Osteocyte (in vitro differentiated cells): ENCODE measurements at regions not wholly inside any gene's neighbourhood (a gene's known extent, or its start where the extent isn't known, plus 50 kb on each side); places are given as distances from the start of the nearest gene placed in this dataset.
A peak's percentile ranks its signal among the peaks of the same experiment; 100 is the strongest.

Experiments used
- DNase-seq: peaks from one replicate; pipeline ENCODE4 v3.0.0; 2021; ENCODE audit warnings: mixed read lengths; ENCODE audit not compliant: unreplicated experiment; ENCODE audit errors: extremely low spot score
- H3K27ac Mint-ChIP-seq: one replicate; pipeline ENCODE4 v1.8.0; 2021; ENCODE audit warnings: mild to moderate bottlenecking, mixed read lengths; ENCODE audit not compliant: unreplicated experiment
- H3K27me3 Mint-ChIP-seq: one replicate; pipeline ENCODE4 v1.8.0; 2021; ENCODE audit warnings: mixed read lengths; ENCODE audit not compliant: unreplicated experiment
- H3K36me3 Mint-ChIP-seq: one replicate; pipeline ENCODE4 v1.8.0; 2021; ENCODE audit warnings: mixed read lengths; ENCODE audit not compliant: unreplicated experiment
- H3K4me1 Mint-ChIP-seq: one replicate; pipeline ENCODE4 v1.8.0; 2021; ENCODE audit warnings: mixed read lengths; ENCODE audit not compliant: unreplicated experiment
- H3K4me3 Mint-ChIP-seq: one replicate; pipeline ENCODE4 v1.8.0; 2021; ENCODE audit warnings: mild to moderate bottlenecking, moderate library complexity, mixed read lengths; ENCODE audit not compliant: unreplicated experiment
- H3K9me3 Mint-ChIP-seq: one replicate; pipeline ENCODE4 v1.8.0; 2021; ENCODE audit warnings: mixed read lengths; ENCODE audit not compliant: unreplicated experiment
- TF ChIP-seq, protein P1 (sequence below): fragments of 200-600 bp; sonication (generic); IDR thresholded peaks from 2 replicates; pipeline ENCODE4 v1.5.0; 2021; ENCODE audit warnings: antibody characterized with exemption, mild to moderate bottlenecking, moderate library complexity

GRCh38 chr12:69130064-69130463 lies 109.3 kb upstream of the CPSF6 start:
- DNase-seq: no peak
- TF ChIP-seq, protein P1, sequence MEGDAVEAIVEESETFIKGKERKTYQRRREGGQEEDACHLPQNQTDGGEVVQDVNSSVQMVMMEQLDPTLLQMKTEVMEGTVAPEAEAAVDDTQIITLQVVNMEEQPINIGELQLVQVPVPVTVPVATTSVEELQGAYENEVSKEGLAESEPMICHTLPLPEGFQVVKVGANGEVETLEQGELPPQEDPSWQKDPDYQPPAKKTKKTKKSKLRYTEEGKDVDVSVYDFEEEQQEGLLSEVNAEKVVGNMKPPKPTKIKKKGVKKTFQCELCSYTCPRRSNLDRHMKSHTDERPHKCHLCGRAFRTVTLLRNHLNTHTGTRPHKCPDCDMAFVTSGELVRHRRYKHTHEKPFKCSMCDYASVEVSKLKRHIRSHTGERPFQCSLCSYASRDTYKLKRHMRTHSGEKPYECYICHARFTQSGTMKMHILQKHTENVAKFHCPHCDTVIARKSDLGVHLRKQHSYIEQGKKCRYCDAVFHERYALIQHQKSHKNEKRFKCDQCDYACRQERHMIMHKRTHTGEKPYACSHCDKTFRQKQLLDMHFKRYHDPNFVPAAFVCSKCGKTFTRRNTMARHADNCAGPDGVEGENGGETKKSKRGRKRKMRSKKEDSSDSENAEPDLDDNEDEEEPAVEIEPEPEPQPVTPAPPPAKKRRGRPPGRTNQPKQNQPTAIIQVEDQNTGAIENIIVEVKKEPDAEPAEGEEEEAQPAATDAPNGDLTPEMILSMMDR: no peak
- Mint-ChIP-seq H3K27ac (no peak overlapping the region), H3K4me3 (no peak overlapping the region), H3K27me3 (peaks cover 37% of the 10 kb centered on the region), H3K9me3 (no peaks in the 10 kb centered on the region), H3K36me3 (no peaks in the 10 kb centered on the region), H3K4me1 (no peaks in the 10 kb centered on the region)

GRCh38 chr12:69131077-69131476 lies 108.3 kb upstream of the CPSF6 start:
- H3K27ac Mint-ChIP-seq: no peak overlapping the region
- no peaks in the 10 kb centered on the region for H3K9me3 Mint-ChIP-seq
- H3K4me3 Mint-ChIP-seq: no peak overlapping the region
- H3K27me3 Mint-ChIP-seq: peaks cover 33% of the 10 kb centered on the region
- no peak for DNase-seq
- H3K36me3 Mint-ChIP-seq: no peaks in the 10 kb centered on the region
- H3K4me1 Mint-ChIP-seq: no peaks in the 10 kb centered on the region
- TF ChIP-seq, protein P1: no peak

DNA sequence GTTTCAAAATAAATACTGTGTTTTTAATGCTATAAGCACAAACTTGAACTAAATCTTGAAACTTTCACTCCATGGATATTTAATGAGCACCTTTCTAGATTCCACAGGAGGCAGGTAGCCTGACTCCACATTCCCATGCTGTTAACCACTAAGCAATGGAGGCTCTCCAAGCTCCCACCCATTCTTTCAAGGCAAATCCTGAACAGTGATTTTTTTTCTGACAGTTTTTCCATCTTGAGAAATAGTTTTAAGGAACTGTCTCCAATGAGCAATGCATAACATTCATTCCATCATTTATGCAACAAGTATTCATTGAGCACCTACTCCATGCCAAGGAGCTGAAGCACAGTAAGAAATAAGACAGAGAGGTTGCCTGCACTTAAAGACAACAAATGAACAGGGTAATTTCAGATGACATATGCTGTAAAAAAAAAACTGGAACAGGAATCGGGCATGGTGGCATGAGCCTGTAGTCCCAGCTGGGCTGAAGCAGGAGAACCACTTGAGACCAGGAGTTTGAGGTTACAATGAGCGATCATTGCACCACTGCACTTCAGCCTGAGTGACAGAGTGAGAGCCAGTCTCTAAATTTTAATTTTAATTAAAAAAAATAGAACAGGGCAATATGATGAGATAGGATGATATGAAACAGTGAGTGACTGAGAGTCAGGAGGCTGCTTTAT lies 102.3 kb upstream of the CPSF6 start:
- H3K27ac Mint-ChIP-seq: no peak overlapping the region
- no peaks in the 10 kb centered on the region for H3K36me3 Mint-ChIP-seq
- H3K4me1 Mint-ChIP-seq: no peaks in the 10 kb centered on the region
- TF ChIP-seq, protein P1: no peak
- peak; percentile 2 for DNase-seq
- peaks cover 24% of the 10 kb centered on the region for H3K9me3 Mint-ChIP-seq
- H3K27me3 Mint-ChIP-seq: peaks cover 20% of the 10 kb centered on the region
- no peak overlapping the region for H3K4me3 Mint-ChIP-seq

- Mint-ChIP-seq H3K36me3 (no peaks in the 10 kb centered on the region), H3K9me3 (peaks cover 24% of the 10 kb centered on the region), H3K4me3 (no peak overlapping the region), H3K4me1 (no peaks in the 10 kb centered on the region), H3K27me3 (peaks cover 3% of the 10 kb centered on the region), H3K27ac (no peak overlapping the region)
- TF ChIP-seq, protein P1: no peak
- DNase-seq: no peak
Measured at GRCh38 chr12:69141074-69141473, 98.3 kb upstream of the CPSF6 start.

DNA sequence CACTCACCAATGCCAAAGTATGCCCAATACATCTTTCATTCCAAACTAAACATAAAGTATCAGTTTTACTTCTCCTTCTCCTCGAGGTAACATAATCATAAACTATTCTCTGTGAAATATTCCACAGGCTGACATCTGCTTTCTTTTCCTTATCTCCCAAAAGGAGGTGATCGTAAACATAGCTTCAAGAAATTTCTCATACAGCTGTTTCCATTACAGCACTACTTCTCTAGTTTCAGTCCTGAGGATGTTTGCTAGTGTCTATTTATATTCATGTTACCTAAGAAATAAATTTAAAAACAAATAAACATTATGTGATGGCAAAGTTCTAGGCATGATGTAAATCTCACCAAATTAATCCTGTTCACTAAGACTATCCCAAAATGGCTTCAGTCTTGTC lies 90.1 kb upstream of the CPSF6 start:
- Mint-ChIP-seq H3K36me3 (no peaks in the 10 kb centered on the region), H3K9me3 (no peaks in the 10 kb centered on the region), H3K27ac (no peak overlapping the region), H3K4me3 (no peak overlapping the region), H3K27me3 (peaks cover 16% of the 10 kb centered on the region), H3K4me1 (peaks cover 6% of the 10 kb centered on the region)
- no peak for DNase-seq
- TF ChIP-seq, protein P1: no peak
